HCT116 (cell line): ENCODE measurements at regions not wholly inside any gene's neighbourhood (a gene's known extent, or its start where the extent isn't known, plus 50 kb on each side); places are given as distances from the start of the nearest gene placed in this dataset.

ENCODE experiments used
- CEBPB ChIP-seq: IDR thresholded peaks from 2 replicates; pipeline ENCODE4 v1.6.1; 2012; ENCODE audit warnings: low read depth
- EZH2 ChIP-seq: fragments of 200-600 bp; sonication (generic); IDR thresholded peaks from 2 replicates; pipeline ENCODE4 v1.6.1; 2017; ENCODE audit warnings: antibody characterized with exemption, mixed run types
- POLR2A ChIP-seq: IDR thresholded peaks from 2 replicates; pipeline ENCODE4 v1.7.0; 2011; ENCODE audit warnings: borderline replicate concordance; ENCODE audit not compliant: insufficient read depth, insufficient read length; ENCODE audit errors: extremely low read depth
- REST ChIP-seq: IDR thresholded peaks from 2 replicates; pipeline ENCODE4 v1.6.1; 2012; ENCODE audit warnings: low read depth
- SP1 ChIP-seq: IDR thresholded peaks from 2 replicates; pipeline ENCODE4 v1.6.1; 2012; ENCODE audit warnings: low read depth
- TCF7L2 ChIP-seq: IDR thresholded peaks from 2 replicates; pipeline ENCODE4 v1.7.0; 2011; ENCODE audit warnings: borderline replicate concordance, inconsistent platforms; ENCODE audit not compliant: insufficient read depth, insufficient read length; ENCODE audit errors: extremely low read depth
- ZFX ChIP-seq: fragments of 450-650 bp; IDR thresholded peaks from 2 replicates; pipeline ENCODE4 v1.6.1; 2017

- TF ChIP-seq ZFX (peak; percentile 25; the same call in 1 of the 2 replicates), SP1 (no peak), REST (no peak), EZH2 (no peak), POLR2A (no peak), CEBPB (no peak), TCF7L2 (peak; percentile 91)
Measured at GRCh38 chr7:93043385-93043985, 74.3 kb downstream of the SAMD9 start.
